Skin epidermis (tissue), 12 donors: ENCODE measurements at regions not wholly inside any gene's neighbourhood (a gene's known extent, or its start where the extent isn't known, plus 50 kb on each side); places are given as distances from the start of the nearest gene placed in this dataset.

ENCODE experiments used
- H3K27ac ChIP-seq, 21 experiments: fragments of 200-600 bp; sonication (generic) in 11 of 21; one replicate each; pipeline ENCODE4 v1.5.0; 2020; ENCODE audit warnings: mild to moderate bottlenecking in 3 of 21, inconsistent platforms in 2 of 21, moderate library complexity in 2 of 21
- H3K4me3 ChIP-seq, 7 experiments: fragments of 200-600 bp; sonication (generic) in 2 of 7; one replicate each; pipeline ENCODE4 v1.5.0; 2020; ENCODE audit warnings: inconsistent platforms in 2 of 7, mild to moderate bottlenecking in 2 of 7, moderate library complexity in 1 of 7

- Histone ChIP-seq H3K27ac (no peak overlapping the region), H3K4me3 (no peak overlapping the region)
Measured at GRCh38 chr18:47512056-47512455, 260.6 kb upstream of the SKOR2 start.

- Histone ChIP-seq H3K4me3 (no peak overlapping the region), H3K27ac (no peak overlapping the region)
Measured at GRCh38 chr18:47510831-47511230, 259.4 kb upstream of the SKOR2 start.

- H3K4me3 ChIP-seq = no peak overlapping the region
- no peak overlapping the region for H3K27ac ChIP-seq
Measured at GRCh38 chr18:47507651-47508050, 256.2 kb upstream of the SKOR2 start.

GRCh38 chr18:47506897-47507296 is 255.4 kb upstream of the SKOR2 start:
- Histone ChIP-seq H3K27ac (no peak overlapping the region), H3K4me3 (no peak overlapping the region)

- Histone ChIP-seq H3K4me3 (no peak overlapping the region), H3K27ac (no peak overlapping the region)
Measured at GRCh38 chr18:47501946-47502345, 250.5 kb upstream of the SKOR2 start.

- no peak overlapping the region for H3K4me3 ChIP-seq
- H3K27ac ChIP-seq = no peak overlapping the region
Measured at GRCh38 chr18:47500930-47501329, 249.5 kb upstream of the SKOR2 start.

- Histone ChIP-seq H3K4me3 (no peak overlapping the region), H3K27ac (no peak overlapping the region)
Measured at GRCh38 chr18:47492691-47493090, 241.2 kb upstream of the SKOR2 start.

- Histone ChIP-seq H3K4me3 (no peak overlapping the region), H3K27ac (no peak overlapping the region)
Measured at GRCh38 chr18:47490882-47491281, 239.4 kb upstream of the SKOR2 start.

- Histone ChIP-seq H3K27ac (no peak overlapping the region), H3K4me3 (no peak overlapping the region)
Measured at GRCh38 chr18:47485221-47485797, 233.8 kb upstream of the SKOR2 start.

GRCh38 chr18:47484068-47484467 is 232.6 kb upstream of the SKOR2 start:
- H3K27ac ChIP-seq = no peak overlapping the region
- H3K4me3 ChIP-seq = no peak overlapping the region

GRCh38 chr18:47480166-47480565 is 228.7 kb upstream of the SKOR2 start:
- no peak overlapping the region for H3K27ac ChIP-seq
- H3K4me3 ChIP-seq = no peak overlapping the region

- Histone ChIP-seq H3K4me3 (no peak overlapping the region), H3K27ac (no peak overlapping the region)
Measured at GRCh38 chr18:47471784-47472183, 220.3 kb upstream of the SKOR2 start.

GRCh38 chr18:47470941-47471340 is 219.5 kb upstream of the SKOR2 start:
- Histone ChIP-seq H3K4me3 (no peak overlapping the region), H3K27ac (no peak overlapping the region)

GRCh38 chr18:47469576-47469975 is 218.1 kb upstream of the SKOR2 start:
- H3K4me3 ChIP-seq = no peak overlapping the region
- no peak overlapping the region for H3K27ac ChIP-seq

- H3K4me3 ChIP-seq = no peak overlapping the region
Measured at GRCh38 chr18:47461977-47462376, 210.5 kb upstream of the SKOR2 start.

GRCh38 chr18:47461406-47461948 is 210.0 kb upstream of the SKOR2 start:
- no peak overlapping the region for H3K4me3 ChIP-seq
- H3K27ac ChIP-seq = no peak overlapping the region

More at GRCh38 chr18:47461977-47462376, 210.5 kb upstream of the SKOR2 start:
- no peak overlapping the region for H3K27ac ChIP-seq

- Histone ChIP-seq H3K27ac (no peak overlapping the region), H3K4me3 (no peak overlapping the region)
Measured at GRCh38 chr18:47458483-47458882, 207.0 kb upstream of the SKOR2 start.

GRCh38 chr18:47457614-47458013 is 206.2 kb upstream of the SKOR2 start:
- H3K27ac ChIP-seq = no peak overlapping the region

GRCh38 chr18:47453038-47453437 is 201.6 kb upstream of the SKOR2 start:
- no peak overlapping the region for H3K27ac ChIP-seq
- no peak overlapping the region for H3K4me3 ChIP-seq

More at GRCh38 chr18:47457614-47458013, 206.2 kb upstream of the SKOR2 start:
- no peak overlapping the region for H3K4me3 ChIP-seq

- H3K4me3 ChIP-seq = no peak overlapping the region
- no peak overlapping the region for H3K27ac ChIP-seq
Measured at GRCh38 chr18:47448956-47449355, 197.5 kb upstream of the SKOR2 start.

- no peak overlapping the region for H3K4me3 ChIP-seq
- H3K27ac ChIP-seq = no peak overlapping the region
Measured at GRCh38 chr18:47441914-47442313, 190.5 kb upstream of the SKOR2 start.

- Histone ChIP-seq H3K27ac (no peak overlapping the region), H3K4me3 (no peak overlapping the region)
Measured at GRCh38 chr18:47438001-47438400, 186.5 kb upstream of the SKOR2 start.
